ENCODE measurements at regions not wholly inside any gene's neighbourhood (a gene's known extent, or its start where the extent isn't known, plus 50 kb on each side); places are given as distances from the start of the nearest gene placed in this dataset.

DNA sequence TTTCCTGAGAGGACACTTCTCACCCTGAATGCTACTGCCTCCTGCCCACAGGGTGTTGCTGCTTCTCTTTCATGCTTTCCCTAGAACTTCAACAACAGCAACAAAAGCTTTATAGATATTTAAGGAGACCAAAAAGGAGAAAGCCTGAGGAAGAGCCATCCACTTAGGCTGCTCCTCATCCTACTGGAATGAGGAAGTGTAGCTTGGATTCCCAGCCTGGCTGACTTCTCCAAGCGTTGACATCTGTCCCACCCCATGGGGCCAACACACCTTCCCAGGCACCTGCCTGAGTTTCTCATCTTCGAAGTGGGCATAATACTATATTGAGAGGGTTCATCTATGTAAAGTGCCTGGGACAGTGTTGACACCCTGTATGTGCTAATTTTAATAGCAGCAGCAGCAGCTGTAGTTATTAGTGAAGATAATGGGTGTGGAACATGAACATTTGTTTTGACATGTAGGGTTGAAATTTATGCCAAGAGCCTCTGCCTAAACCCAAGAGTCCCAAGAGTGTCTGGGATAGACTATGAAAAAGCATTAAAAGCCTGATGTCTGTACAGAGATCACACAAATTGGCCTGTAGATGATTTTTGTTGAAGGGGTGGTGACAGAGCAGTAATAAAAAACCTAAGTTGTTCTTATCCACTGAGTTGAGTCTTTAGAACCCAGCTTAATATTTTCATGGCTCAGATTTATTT, 96.5 kb upstream of the PIAS1 start:
- TF ChIP-seq ZNF292 (tag by site-specific recombination; IDR thresholded peaks at IDR 0.05; ENCODE audit: borderline replicate concordance, low read depth) (no peak), MZF1 (tag by site-specific recombination; IDR thresholded peaks at IDR 0.05; ENCODE audit: borderline replicate concordance) (no peak), YY1 (tag by site-specific recombination; IDR thresholded peaks at IDR 0.05) (no peak), PBX3 (CRISPR knock-in tag; IDR thresholded peaks at IDR 0.05) (no peak), ZNF530 (tag by site-specific recombination; IDR thresholded peaks at IDR 0.05; ENCODE audit: low read depth) (no peak), KLF9 (tag by site-specific recombination; IDR thresholded peaks at IDR 0.05; ENCODE audit: low read depth) (no peak), ZNF132 (tag by site-specific recombination; IDR thresholded peaks at IDR 0.05; ENCODE audit: borderline replicate concordance) (no peak), SP2 (tag by site-specific recombination; IDR thresholded peaks at IDR 0.05) (no peak), ZNF274 (IDR thresholded peaks at IDR 0.05; ENCODE audit: low read length) (no peak), ZNF274 (tag by site-specific recombination; IDR thresholded peaks at IDR 0.05; ENCODE audit: borderline replicate concordance) (no peak)
- TF ChIP-seq, protein P1, sequence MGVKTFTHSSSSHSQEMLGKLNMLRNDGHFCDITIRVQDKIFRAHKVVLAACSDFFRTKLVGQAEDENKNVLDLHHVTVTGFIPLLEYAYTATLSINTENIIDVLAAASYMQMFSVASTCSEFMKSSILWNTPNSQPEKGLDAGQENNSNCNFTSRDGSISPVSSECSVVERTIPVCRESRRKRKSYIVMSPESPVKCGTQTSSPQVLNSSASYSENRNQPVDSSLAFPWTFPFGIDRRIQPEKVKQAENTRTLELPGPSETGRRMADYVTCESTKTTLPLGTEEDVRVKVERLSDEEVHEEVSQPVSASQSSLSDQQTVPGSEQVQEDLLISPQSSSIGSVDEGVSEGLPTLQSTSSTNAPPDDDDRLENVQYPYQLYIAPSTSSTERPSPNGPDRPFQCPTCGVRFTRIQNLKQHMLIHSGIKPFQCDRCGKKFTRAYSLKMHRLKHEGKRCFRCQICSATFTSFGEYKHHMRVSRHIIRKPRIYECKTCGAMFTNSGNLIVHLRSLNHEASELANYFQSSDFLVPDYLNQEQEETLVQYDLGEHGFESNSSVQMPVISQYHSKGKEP (tag by site-specific recombination; IDR thresholded peaks at IDR 0.05): no peak
- TF ChIP-seq, protein P2, sequence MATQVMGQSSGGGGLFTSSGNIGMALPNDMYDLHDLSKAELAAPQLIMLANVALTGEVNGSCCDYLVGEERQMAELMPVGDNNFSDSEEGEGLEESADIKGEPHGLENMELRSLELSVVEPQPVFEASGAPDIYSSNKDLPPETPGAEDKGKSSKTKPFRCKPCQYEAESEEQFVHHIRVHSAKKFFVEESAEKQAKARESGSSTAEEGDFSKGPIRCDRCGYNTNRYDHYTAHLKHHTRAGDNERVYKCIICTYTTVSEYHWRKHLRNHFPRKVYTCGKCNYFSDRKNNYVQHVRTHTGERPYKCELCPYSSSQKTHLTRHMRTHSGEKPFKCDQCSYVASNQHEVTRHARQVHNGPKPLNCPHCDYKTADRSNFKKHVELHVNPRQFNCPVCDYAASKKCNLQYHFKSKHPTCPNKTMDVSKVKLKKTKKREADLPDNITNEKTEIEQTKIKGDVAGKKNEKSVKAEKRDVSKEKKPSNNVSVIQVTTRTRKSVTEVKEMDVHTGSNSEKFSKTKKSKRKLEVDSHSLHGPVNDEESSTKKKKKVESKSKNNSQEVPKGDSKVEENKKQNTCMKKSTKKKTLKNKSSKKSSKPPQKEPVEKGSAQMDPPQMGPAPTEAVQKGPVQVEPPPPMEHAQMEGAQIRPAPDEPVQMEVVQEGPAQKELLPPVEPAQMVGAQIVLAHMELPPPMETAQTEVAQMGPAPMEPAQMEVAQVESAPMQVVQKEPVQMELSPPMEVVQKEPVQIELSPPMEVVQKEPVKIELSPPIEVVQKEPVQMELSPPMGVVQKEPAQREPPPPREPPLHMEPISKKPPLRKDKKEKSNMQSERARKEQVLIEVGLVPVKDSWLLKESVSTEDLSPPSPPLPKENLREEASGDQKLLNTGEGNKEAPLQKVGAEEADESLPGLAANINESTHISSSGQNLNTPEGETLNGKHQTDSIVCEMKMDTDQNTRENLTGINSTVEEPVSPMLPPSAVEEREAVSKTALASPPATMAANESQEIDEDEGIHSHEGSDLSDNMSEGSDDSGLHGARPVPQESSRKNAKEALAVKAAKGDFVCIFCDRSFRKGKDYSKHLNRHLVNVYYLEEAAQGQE (tag by site-specific recombination; IDR thresholded peaks at IDR 0.05): no peak
- TF ChIP-seq, protein P3, sequence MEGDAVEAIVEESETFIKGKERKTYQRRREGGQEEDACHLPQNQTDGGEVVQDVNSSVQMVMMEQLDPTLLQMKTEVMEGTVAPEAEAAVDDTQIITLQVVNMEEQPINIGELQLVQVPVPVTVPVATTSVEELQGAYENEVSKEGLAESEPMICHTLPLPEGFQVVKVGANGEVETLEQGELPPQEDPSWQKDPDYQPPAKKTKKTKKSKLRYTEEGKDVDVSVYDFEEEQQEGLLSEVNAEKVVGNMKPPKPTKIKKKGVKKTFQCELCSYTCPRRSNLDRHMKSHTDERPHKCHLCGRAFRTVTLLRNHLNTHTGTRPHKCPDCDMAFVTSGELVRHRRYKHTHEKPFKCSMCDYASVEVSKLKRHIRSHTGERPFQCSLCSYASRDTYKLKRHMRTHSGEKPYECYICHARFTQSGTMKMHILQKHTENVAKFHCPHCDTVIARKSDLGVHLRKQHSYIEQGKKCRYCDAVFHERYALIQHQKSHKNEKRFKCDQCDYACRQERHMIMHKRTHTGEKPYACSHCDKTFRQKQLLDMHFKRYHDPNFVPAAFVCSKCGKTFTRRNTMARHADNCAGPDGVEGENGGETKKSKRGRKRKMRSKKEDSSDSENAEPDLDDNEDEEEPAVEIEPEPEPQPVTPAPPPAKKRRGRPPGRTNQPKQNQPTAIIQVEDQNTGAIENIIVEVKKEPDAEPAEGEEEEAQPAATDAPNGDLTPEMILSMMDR (tag by site-specific recombination; IDR thresholded peaks at IDR 0.05): no peak

All from HEK293 (cell line).